Nephron progenitor cell (in vitro differentiated cells): ENCODE measurements at regions not wholly inside any gene's neighbourhood (a gene's known extent, or its start where the extent isn't known, plus 50 kb on each side); places are given as distances from the start of the nearest gene placed in this dataset.

ENCODE experiments used
- DNase-seq: peaks from one replicate; pipeline ENCODE4 v3.0.0; 2021
- H3K27ac Mint-ChIP-seq: 2 replicates; pipeline ENCODE4 v1.8.0; 2021; ENCODE audit warnings: mild to moderate bottlenecking, moderate library complexity, mixed read lengths
- H3K27me3 Mint-ChIP-seq: 2 replicates; pipeline ENCODE4 v1.8.0; 2021; ENCODE audit warnings: mild to moderate bottlenecking, low read depth, mixed read lengths; ENCODE audit not compliant: poor library complexity
- H3K36me3 Mint-ChIP-seq: 2 replicates; pipeline ENCODE4 v1.8.0; 2021; ENCODE audit warnings: low read depth, mixed read lengths
- H3K4me1 Mint-ChIP-seq: 2 replicates; pipeline ENCODE4 v1.8.0; 2021; ENCODE audit warnings: mixed read lengths
- H3K4me3 Mint-ChIP-seq: 2 replicates; pipeline ENCODE4 v1.8.0; 2021; ENCODE audit warnings: mild to moderate bottlenecking, moderate library complexity, mixed read lengths
- H3K9me3 Mint-ChIP-seq: 2 replicates; pipeline ENCODE4 v1.8.0; 2021; ENCODE audit warnings: mild to moderate bottlenecking, moderate library complexity, mixed read lengths
- CTCF ChIP-seq: fragments of 200-600 bp; sonication (generic); IDR thresholded peaks from 2 replicates; pipeline ENCODE4 v1.5.0; 2021; ENCODE audit warnings: antibody characterized with exemption

- Mint-ChIP-seq H3K4me3 (no peak overlapping the region), H3K27me3 (peaks cover 85% of the 10 kb centered on the region), H3K27ac (no peak overlapping the region), H3K36me3 (no peaks in the 10 kb centered on the region), H3K9me3 (no peaks in the 10 kb centered on the region), H3K4me1 (peaks cover 27% of the 10 kb centered on the region)
- no peak for DNase-seq
- no peak for TF ChIP-seq CTCF
Measured at GRCh38 chr1:181314010-181314409, 169.3 kb upstream of the CACNA1E start.

- DNase-seq = no peak
- TF ChIP-seq CTCF = no peak
- peaks cover 35% of the 10 kb centered on the region for H3K4me1 Mint-ChIP-seq
- H3K36me3 Mint-ChIP-seq = no peaks in the 10 kb centered on the region
- H3K27ac Mint-ChIP-seq = no peak overlapping the region
- no peaks in the 10 kb centered on the region for H3K9me3 Mint-ChIP-seq
- no peak overlapping the region for H3K4me3 Mint-ChIP-seq
- H3K27me3 Mint-ChIP-seq = peaks cover 90% of the 10 kb centered on the region
Measured at GRCh38 chr1:181314959-181315358, 168.4 kb upstream of the CACNA1E start.

GRCh38 chr1:181317261-181317930 is 165.9 kb upstream of the CACNA1E start:
- H3K4me3 Mint-ChIP-seq = peak overlapping the region; percentile 89
- TF ChIP-seq CTCF = no peak
- DNase-seq = peak; percentile 50
- H3K36me3 Mint-ChIP-seq = no peaks in the 10 kb centered on the region
- H3K27me3 Mint-ChIP-seq = peaks cover 95% of the 10 kb centered on the region
- H3K27ac Mint-ChIP-seq = no peak overlapping the region
- H3K9me3 Mint-ChIP-seq = no peaks in the 10 kb centered on the region
- peaks cover 38% of the 10 kb centered on the region for H3K4me1 Mint-ChIP-seq

GRCh38 chr1:181318022-181318857 is 165.1 kb upstream of the CACNA1E start:
- Mint-ChIP-seq H3K4me1 (peaks cover 38% of the 10 kb centered on the region), H3K36me3 (no peaks in the 10 kb centered on the region), H3K27ac (no peak overlapping the region), H3K4me3 (peak overlapping the region; percentile 89), H3K27me3 (peaks cover 93% of the 10 kb centered on the region), H3K9me3 (no peaks in the 10 kb centered on the region)
- TF ChIP-seq CTCF = no peak
- DNase-seq = peak; percentile 68

GRCh38 chr1:181318858-181319235 is 164.5 kb upstream of the CACNA1E start:
- H3K4me3 Mint-ChIP-seq = peak overlapping the region; percentile 89
- no peak overlapping the region for H3K27ac Mint-ChIP-seq
- TF ChIP-seq CTCF = no peak
- no peaks in the 10 kb centered on the region for H3K36me3 Mint-ChIP-seq
- peaks cover 38% of the 10 kb centered on the region for H3K4me1 Mint-ChIP-seq
- DNase-seq = no peak
- no peaks in the 10 kb centered on the region for H3K9me3 Mint-ChIP-seq
- H3K27me3 Mint-ChIP-seq = peaks cover 93% of the 10 kb centered on the region
